ENCODE measurements at regions not wholly inside any gene's neighbourhood (a gene's known extent, or its start where the extent isn't known, plus 50 kb on each side); places are given as distances from the start of the nearest gene placed in this dataset.

DNA sequence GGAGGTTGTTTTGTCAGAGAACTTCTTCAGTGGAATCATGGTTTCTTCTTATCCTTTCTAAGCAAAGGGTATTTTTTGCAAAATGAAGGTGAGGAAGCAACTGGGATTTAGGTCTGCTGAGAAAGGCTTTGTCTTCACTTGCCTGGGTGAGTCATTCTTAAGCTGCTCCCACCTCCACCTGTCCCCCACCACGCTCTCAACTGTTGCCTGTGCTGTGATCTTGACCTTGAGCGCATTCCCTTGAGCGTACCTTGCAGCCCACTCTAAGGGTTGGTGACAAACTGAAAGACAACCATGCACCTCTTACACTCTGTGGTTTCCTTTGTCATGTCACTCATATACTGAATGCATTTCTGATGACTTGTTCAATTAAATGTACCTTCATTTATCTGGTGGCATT lies 641.1 kb downstream of the RNF144B start:
- no peak for TF ChIP-seq SUZ12 (IDR thresholded peaks at IDR 0.05)
- TF ChIP-seq ARNT (IDR thresholded peaks at IDR 0.05), result no peak
- TF ChIP-seq SP1 (IDR thresholded peaks at IDR 0.05), result no peak
- no peak for TF ChIP-seq NFRKB (IDR thresholded peaks at IDR 0.05)
- TF ChIP-seq FOXM1 (IDR thresholded peaks at IDR 0.05; ENCODE audit: borderline replicate concordance), result no peak
- TF ChIP-seq, protein P1, sequence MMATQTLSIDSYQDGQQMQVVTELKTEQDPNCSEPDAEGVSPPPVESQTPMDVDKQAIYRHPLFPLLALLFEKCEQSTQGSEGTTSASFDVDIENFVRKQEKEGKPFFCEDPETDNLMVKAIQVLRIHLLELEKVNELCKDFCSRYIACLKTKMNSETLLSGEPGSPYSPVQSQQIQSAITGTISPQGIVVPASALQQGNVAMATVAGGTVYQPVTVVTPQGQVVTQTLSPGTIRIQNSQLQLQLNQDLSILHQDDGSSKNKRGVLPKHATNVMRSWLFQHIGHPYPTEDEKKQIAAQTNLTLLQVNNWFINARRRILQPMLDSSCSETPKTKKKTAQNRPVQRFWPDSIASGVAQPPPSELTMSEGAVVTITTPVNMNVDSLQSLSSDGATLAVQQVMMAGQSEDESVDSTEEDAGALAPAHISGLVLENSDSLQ (IDR thresholded peaks at IDR 0.05), result no peak
- no peak for TF ChIP-seq FOXA1 (IDR thresholded peaks at IDR 0.05)
- no peak for TF ChIP-seq ZNF384 (IDR thresholded peaks at IDR 0.05)
- no peak for TF ChIP-seq HDGF (IDR thresholded peaks at IDR 0.05; ENCODE audit: borderline replicate concordance)
- TF ChIP-seq FOXK2 (IDR thresholded peaks at IDR 0.05), result no peak
- no peak for TF ChIP-seq ELF4 (IDR thresholded peaks at IDR 0.05)

All from HEK293T (cell line).